ENCODE measurements at regions not wholly inside any gene's neighbourhood (a gene's known extent, or its start where the extent isn't known, plus 50 kb on each side); places are given as distances from the start of the nearest gene placed in this dataset.

GRCh38 chr1:67627906-67628305 is 57.1 kb upstream of the GADD45A start:
- H3K27me3 ChIP-seq (ENCODE audit: control insufficient read depth, insufficient read depth, low read length), result no peaks in the 10 kb centered on the region
- H3K36me3 ChIP-seq (ENCODE audit: control insufficient read depth, insufficient read depth, low read length), result no peaks in the 10 kb centered on the region
- H3K9me3 ChIP-seq (ENCODE audit: control insufficient read depth, insufficient read depth, low read length), result no peaks in the 10 kb centered on the region
- H3K4me3 ChIP-seq (ENCODE audit: low read depth, low read length), result no peak overlapping the region
- no peak overlapping the region for H3K9ac ChIP-seq (ENCODE audit: low read depth, low read length)
- no peaks in the 10 kb centered on the region for H3K4me1 ChIP-seq (ENCODE audit: control insufficient read depth, insufficient read depth, low read length)

DNA sequence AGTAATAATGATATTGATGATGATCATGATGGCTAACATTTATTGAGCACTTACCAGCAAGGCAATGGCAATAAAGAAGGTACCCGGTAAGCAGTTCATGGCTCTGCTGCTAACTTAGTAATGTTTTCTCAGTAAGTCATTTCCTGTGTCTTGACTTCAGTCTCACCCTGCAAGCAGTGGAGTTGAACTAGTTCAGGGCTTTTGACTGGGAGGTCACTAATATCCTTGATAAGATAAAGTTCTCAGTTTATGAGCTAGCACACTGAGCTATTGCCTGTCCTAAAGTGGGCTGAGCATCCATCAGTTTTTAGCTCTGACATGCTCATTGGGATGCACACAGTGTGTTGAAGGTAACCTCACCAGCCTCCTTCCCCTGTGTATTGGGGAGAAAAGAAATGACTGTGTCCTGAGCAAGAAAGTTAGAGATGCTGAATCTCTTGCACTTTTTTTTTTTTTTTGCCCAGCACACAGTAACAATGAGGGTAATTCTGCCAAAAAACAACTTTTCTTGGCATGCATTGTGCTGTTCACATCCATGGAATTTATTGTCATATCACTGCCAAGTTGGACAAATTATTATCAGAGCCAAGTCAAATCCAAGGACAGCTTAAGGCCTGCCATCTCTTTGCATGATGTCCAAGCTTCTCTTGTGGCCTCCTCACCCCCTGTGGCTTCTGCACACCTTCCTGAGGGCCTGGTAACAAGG is 55.5 kb upstream of the GADD45A start:
- Histone ChIP-seq H3K36me3 (ENCODE audit: control insufficient read depth, insufficient read depth, low read length) (no peaks in the 10 kb centered on the region), H3K27me3 (ENCODE audit: control insufficient read depth, insufficient read depth, low read length) (no peaks in the 10 kb centered on the region), H3K4me1 (ENCODE audit: control insufficient read depth, insufficient read depth, low read length) (no peaks in the 10 kb centered on the region), H3K9ac (ENCODE audit: low read depth, low read length) (no peak overlapping the region), H3K9me3 (ENCODE audit: control insufficient read depth, insufficient read depth, low read length) (no peaks in the 10 kb centered on the region), H3K4me3 (ENCODE audit: low read depth, low read length) (no peak overlapping the region)

GRCh38 chr1:67630438-67631045 is 54.5 kb upstream of the GADD45A start:
- no peaks in the 10 kb centered on the region for H3K27me3 ChIP-seq (ENCODE audit: control insufficient read depth, insufficient read depth, low read length)
- no peak overlapping the region for H3K9ac ChIP-seq (ENCODE audit: low read depth, low read length)
- no peaks in the 10 kb centered on the region for H3K36me3 ChIP-seq (ENCODE audit: control insufficient read depth, insufficient read depth, low read length)
- H3K4me1 ChIP-seq (ENCODE audit: control insufficient read depth, insufficient read depth, low read length), result no peaks in the 10 kb centered on the region
- no peaks in the 10 kb centered on the region for H3K9me3 ChIP-seq (ENCODE audit: control insufficient read depth, insufficient read depth, low read length)
- H3K4me3 ChIP-seq (ENCODE audit: low read depth, low read length), result no peak overlapping the region

- Histone ChIP-seq H3K27me3 (ENCODE audit: control insufficient read depth, insufficient read depth, low read length) (no peaks in the 10 kb centered on the region), H3K36me3 (ENCODE audit: control insufficient read depth, insufficient read depth, low read length) (no peaks in the 10 kb centered on the region), H3K4me3 (ENCODE audit: low read depth, low read length) (no peak overlapping the region), H3K9ac (ENCODE audit: low read depth, low read length) (no peak overlapping the region), H3K9me3 (ENCODE audit: control insufficient read depth, insufficient read depth, low read length) (no peaks in the 10 kb centered on the region), H3K4me1 (ENCODE audit: control insufficient read depth, insufficient read depth, low read length) (no peaks in the 10 kb centered on the region)
These were observed 52.6 kb upstream of the GADD45A start for GRCh38 chr1:67632356-67632755.

DNA sequence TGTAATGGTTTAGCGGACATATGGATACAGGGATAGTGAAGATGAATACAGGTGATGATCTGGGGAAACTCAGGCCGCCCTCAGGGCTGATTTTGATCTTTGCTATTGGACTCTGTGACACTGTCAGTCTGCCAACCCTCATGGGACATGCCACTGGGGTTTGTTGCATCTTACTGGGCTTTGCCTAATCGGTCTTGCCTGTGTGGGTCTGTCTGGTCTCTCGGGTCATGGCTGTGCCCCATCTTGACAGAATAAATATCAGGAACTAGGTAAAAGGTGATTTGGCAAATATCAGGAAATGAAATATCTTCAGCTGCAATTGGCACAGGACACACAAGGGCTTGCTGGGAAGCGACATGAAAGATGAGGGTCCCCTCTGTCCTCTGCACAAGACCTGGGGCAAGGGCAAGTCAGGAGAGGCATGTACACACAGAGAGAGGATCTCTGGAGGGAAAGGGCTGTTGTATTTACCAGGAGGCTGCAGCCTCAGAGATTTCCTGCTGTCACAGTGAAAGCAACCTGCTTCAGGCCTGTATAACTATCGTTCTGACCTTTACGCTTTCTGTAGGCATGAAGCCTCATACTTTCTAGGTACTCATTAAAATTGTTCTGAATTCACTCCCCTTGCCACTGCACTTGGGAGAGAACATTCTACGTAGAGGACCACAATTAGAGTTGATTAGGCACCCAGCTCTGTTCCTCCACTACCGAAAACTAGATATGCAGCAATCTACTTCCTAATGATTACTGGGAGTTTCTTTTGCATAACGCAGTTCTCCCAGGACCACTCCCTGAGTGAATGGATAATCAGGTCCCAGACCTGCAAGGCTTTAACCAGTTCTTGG is 52.0 kb upstream of the GADD45A start:
- H3K9me3 ChIP-seq (ENCODE audit: control insufficient read depth, insufficient read depth, low read length), result no peaks in the 10 kb centered on the region
- no peaks in the 10 kb centered on the region for H3K27me3 ChIP-seq (ENCODE audit: control insufficient read depth, insufficient read depth, low read length)
- no peak overlapping the region for H3K4me3 ChIP-seq (ENCODE audit: low read depth, low read length)
- no peaks in the 10 kb centered on the region for H3K4me1 ChIP-seq (ENCODE audit: control insufficient read depth, insufficient read depth, low read length)
- H3K9ac ChIP-seq (ENCODE audit: low read depth, low read length), result no peak overlapping the region
- no peaks in the 10 kb centered on the region for H3K36me3 ChIP-seq (ENCODE audit: control insufficient read depth, insufficient read depth, low read length)

DNA sequence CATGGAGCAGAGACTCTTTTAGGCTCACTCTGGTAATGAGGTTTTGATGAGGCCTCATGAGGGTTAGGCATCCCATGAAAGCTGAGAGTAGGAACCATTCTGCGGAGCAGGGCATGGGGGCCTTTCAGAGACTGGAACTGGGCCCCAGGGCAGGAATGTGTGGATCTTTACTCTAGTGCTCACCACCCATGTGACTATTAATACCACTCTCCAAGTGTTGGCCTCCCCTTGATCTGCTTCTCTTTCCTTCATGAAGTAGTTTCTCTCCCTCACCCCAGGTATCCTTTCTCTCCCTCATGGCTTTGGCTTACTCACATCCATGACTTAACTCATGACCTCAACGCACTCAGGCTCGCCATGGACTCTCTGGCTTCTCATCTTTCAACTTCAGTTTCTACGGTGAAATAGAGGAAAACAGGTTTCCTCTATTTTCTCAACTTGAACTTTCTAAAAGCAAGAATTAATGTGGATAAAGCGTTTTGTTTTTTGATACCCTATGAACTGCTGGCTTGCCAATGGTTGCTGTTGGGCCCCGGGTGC is 50.5 kb upstream of the GADD45A start:
- Histone ChIP-seq H3K9ac (ENCODE audit: low read depth, low read length) (no peak overlapping the region), H3K4me1 (ENCODE audit: control insufficient read depth, insufficient read depth, low read length) (no peaks in the 10 kb centered on the region), H3K4me3 (ENCODE audit: low read depth, low read length) (no peak overlapping the region), H3K36me3 (ENCODE audit: control insufficient read depth, insufficient read depth, low read length) (no peaks in the 10 kb centered on the region), H3K9me3 (ENCODE audit: control insufficient read depth, insufficient read depth, low read length) (no peaks in the 10 kb centered on the region), H3K27me3 (ENCODE audit: control insufficient read depth, insufficient read depth, low read length) (no peaks in the 10 kb centered on the region)

GRCh38 chr1:67635055-67635809 is 49.8 kb upstream of the GADD45A start:
- Histone ChIP-seq H3K9me3 (ENCODE audit: control insufficient read depth, insufficient read depth, low read length) (no peaks in the 10 kb centered on the region), H3K4me3 (ENCODE audit: low read depth, low read length) (no peak overlapping the region), H3K36me3 (ENCODE audit: control insufficient read depth, insufficient read depth, low read length) (no peaks in the 10 kb centered on the region), H3K27me3 (ENCODE audit: control insufficient read depth, insufficient read depth, low read length) (no peaks in the 10 kb centered on the region), H3K9ac (ENCODE audit: low read depth, low read length) (no peak overlapping the region), H3K4me1 (ENCODE audit: control insufficient read depth, insufficient read depth, low read length) (no peaks in the 10 kb centered on the region)

All from iPS-15b (cell line).